Mammary epithelial cell (primary cell): ENCODE measurements at regions not wholly inside any gene's neighbourhood (a gene's known extent, or its start where the extent isn't known, plus 50 kb on each side); places are given as distances from the start of the nearest gene placed in this dataset.

Source experiments
- EZH2 ChIP-seq: IDR thresholded peaks from 2 replicates; pipeline ENCODE4 v1.6.1; 2012; ENCODE audit warnings: low read length, inconsistent platforms, borderline replicate concordance
- TF ChIP-seq, protein P1 (sequence below), 2 donors: IDR thresholded peaks in 1 of 2; conservative IDR thresholded peaks in 1 of 2; 2 replicates each; pipeline ENCODE4 v1.5.1; 2011 to 2012; ENCODE audit warnings: inconsistent platforms in 2 of 2, low read length in 2 of 2, mild to moderate bottlenecking in 2 of 2, control low read depth in 1 of 2, low read depth in 1 of 2; ENCODE audit not compliant: insufficient read depth in 1 of 2; ENCODE audit errors: extremely low read depth in 1 of 2

DNA sequence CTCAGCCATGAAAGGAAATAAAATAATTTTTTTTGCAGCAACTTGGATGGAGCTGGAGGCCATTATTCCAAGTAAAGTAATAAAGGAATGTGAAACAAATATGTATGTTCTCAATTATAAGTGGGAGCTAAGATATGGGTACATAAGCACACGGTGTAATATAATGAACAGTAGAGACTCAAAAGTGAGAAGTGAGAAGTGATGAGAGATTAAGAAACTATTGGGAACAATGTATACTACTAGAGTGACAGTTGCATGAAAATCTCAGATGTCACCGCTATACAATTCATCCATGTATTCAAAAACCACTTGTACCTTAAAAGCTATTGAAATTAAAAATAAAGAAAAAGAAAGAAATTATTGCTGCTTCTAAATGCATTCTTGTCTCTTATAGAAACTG lies 182.9 kb upstream of the TACR3 start:
- TF ChIP-seq, protein P1, sequence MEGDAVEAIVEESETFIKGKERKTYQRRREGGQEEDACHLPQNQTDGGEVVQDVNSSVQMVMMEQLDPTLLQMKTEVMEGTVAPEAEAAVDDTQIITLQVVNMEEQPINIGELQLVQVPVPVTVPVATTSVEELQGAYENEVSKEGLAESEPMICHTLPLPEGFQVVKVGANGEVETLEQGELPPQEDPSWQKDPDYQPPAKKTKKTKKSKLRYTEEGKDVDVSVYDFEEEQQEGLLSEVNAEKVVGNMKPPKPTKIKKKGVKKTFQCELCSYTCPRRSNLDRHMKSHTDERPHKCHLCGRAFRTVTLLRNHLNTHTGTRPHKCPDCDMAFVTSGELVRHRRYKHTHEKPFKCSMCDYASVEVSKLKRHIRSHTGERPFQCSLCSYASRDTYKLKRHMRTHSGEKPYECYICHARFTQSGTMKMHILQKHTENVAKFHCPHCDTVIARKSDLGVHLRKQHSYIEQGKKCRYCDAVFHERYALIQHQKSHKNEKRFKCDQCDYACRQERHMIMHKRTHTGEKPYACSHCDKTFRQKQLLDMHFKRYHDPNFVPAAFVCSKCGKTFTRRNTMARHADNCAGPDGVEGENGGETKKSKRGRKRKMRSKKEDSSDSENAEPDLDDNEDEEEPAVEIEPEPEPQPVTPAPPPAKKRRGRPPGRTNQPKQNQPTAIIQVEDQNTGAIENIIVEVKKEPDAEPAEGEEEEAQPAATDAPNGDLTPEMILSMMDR (conservative IDR thresholded peaks at IDR 0.05 in 1 of 2, IDR thresholded peaks at IDR 0.05 in 1 of 2; ENCODE audit: extremely low read depth in 1 of 2, insufficient read depth in 1 of 2, low read depth in 1 of 2, low read length in 2 of 2), result no peak
- no peak for TF ChIP-seq EZH2
